OCI-LY1 (cell line): ENCODE measurements at regions not wholly inside any gene's neighbourhood (a gene's known extent, or its start where the extent isn't known, plus 50 kb on each side); places are given as distances from the start of the nearest gene placed in this dataset.

Experiments used
- H2AFZ ChIP-seq: fragments of 200-600 bp; sonication (generic), shearing (Covaris generic); 2 replicates; pipeline ENCODE4 v1.6.0; 2014; ENCODE audit warnings: antibody characterized with exemption, mild to moderate bottlenecking, low read length
- H3F3A ChIP-seq: fragments of 200-600 bp; sonication (generic), shearing (Covaris generic); 2 replicates; pipeline ENCODE4 v1.6.0; 2014; ENCODE audit warnings: mild to moderate bottlenecking, antibody characterized with exemption, low read length, moderate library complexity; ENCODE audit not compliant: insufficient read depth
- H3K27ac ChIP-seq: fragments of 200-600 bp; sonication (generic); 2 replicates; pipeline ENCODE4 v1.5.1; 2014; ENCODE audit warnings: low read length, mixed run types, mild to moderate bottlenecking, low read depth; ENCODE audit not compliant: poor library complexity, severe bottlenecking
- H3K27me3 ChIP-seq: fragments of 200-600 bp; sonication (generic); 2 replicates; pipeline ENCODE4 v1.6.0; 2014; ENCODE audit warnings: antibody characterized with exemption, mild to moderate bottlenecking, low read length, moderate library complexity; ENCODE audit not compliant: insufficient read depth
- H3K36me3 ChIP-seq: fragments of 200-600 bp; sonication (generic); 2 replicates; pipeline ENCODE4 v1.6.1; 2014; ENCODE audit warnings: mild to moderate bottlenecking, antibody characterized with exemption, low read length, moderate library complexity, mixed read lengths; ENCODE audit not compliant: insufficient read depth
- H3K4me1 ChIP-seq: fragments of 200-600 bp; sonication (generic); 2 replicates; pipeline ENCODE4 v1.5.1; 2014; ENCODE audit warnings: mild to moderate bottlenecking, low read length, moderate library complexity; ENCODE audit not compliant: insufficient read depth, severe bottlenecking
- H3K4me2 ChIP-seq: fragments of 200-600 bp; sonication (generic), shearing (Covaris generic); 2 replicates; pipeline ENCODE4 v1.6.1; 2014; ENCODE audit warnings: low read length
- H3K4me3 ChIP-seq: fragments of 200-600 bp; sonication (generic); 2 replicates; pipeline ENCODE4 v1.5.1; 2014; ENCODE audit warnings: low read length, low read depth, mild to moderate bottlenecking, mixed read lengths; ENCODE audit not compliant: poor library complexity, severe bottlenecking
- H3K79me2 ChIP-seq: fragments of 200-600 bp; shearing (Covaris generic); 2 replicates; pipeline ENCODE4 v1.6.1; 2016; ENCODE audit warnings: mixed run types, low read length, mixed read lengths; ENCODE audit not compliant: insufficient read depth
- H3K9ac ChIP-seq: fragments of 200-600 bp; sonication (generic), shearing (Covaris generic); 2 replicates; pipeline ENCODE4 v1.6.1; 2014; ENCODE audit warnings: mild to moderate bottlenecking, low read length, mixed read lengths
- H3K9me2 ChIP-seq: fragments of 200-600 bp; sonication (generic), shearing (Covaris generic); 2 replicates; pipeline ENCODE4 v1.6.1; 2014; ENCODE audit warnings: low read depth, mild to moderate bottlenecking, low read length, mixed read lengths
- H3K9me3 ChIP-seq: fragments of 200-600 bp; shearing (Covaris generic); 2 replicates; pipeline ENCODE4 v1.6.1; 2014; ENCODE audit warnings: low read length, mixed read lengths
- H4K20me1 ChIP-seq: fragments of 200-600 bp; sonication (generic), shearing (Covaris generic); 2 replicates; pipeline ENCODE4 v1.6.0; 2016; ENCODE audit warnings: mild to moderate bottlenecking, low read length; ENCODE audit not compliant: insufficient read depth
- EZH2 ChIP-seq: fragments of 200-600 bp; sonication (generic), shearing (Covaris generic); IDR thresholded peaks from 2 replicates; pipeline ENCODE4 v1.8.0; 2017; ENCODE audit warnings: borderline replicate concordance, mixed run types, mild to moderate bottlenecking, antibody characterized with exemption, low read length, moderate library complexity, mixed read lengths
- TF ChIP-seq, protein P1 (sequence below): fragments of 200-600 bp; sonication (generic), shearing (Covaris generic); IDR thresholded peaks from 2 replicates; pipeline ENCODE4 v1.5.1; 2017; ENCODE audit warnings: mild to moderate bottlenecking, antibody characterized with exemption, low read length, moderate library complexity, mixed read lengths

DNA sequence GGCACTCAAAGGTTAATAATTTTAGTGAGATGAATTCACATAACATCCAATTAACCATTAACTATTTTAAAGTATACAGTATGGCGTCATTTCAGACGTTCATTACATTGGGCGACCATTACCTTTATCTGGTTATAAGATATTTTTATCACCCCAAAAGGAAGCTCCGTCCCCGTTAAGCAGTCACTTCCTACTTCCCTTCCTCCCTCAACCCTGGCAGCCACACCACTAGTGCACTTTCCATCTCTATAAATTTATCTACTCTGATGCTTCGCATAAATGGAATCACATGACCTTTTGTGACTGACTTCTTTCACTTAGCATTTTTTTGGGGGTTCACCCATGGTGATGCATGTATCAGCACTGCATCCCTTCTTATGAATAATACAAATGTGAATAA, 168.3 kb upstream of the PUM3 start:
- TF ChIP-seq EZH2, result no peak
- TF ChIP-seq, protein P1, sequence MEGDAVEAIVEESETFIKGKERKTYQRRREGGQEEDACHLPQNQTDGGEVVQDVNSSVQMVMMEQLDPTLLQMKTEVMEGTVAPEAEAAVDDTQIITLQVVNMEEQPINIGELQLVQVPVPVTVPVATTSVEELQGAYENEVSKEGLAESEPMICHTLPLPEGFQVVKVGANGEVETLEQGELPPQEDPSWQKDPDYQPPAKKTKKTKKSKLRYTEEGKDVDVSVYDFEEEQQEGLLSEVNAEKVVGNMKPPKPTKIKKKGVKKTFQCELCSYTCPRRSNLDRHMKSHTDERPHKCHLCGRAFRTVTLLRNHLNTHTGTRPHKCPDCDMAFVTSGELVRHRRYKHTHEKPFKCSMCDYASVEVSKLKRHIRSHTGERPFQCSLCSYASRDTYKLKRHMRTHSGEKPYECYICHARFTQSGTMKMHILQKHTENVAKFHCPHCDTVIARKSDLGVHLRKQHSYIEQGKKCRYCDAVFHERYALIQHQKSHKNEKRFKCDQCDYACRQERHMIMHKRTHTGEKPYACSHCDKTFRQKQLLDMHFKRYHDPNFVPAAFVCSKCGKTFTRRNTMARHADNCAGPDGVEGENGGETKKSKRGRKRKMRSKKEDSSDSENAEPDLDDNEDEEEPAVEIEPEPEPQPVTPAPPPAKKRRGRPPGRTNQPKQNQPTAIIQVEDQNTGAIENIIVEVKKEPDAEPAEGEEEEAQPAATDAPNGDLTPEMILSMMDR, result no peak
- no peak overlapping the region for H3K9ac ChIP-seq
- no peak overlapping the region for H3K4me3 ChIP-seq
- H3K9me3 ChIP-seq, result no peaks in the 10 kb centered on the region
- H3K9me2 ChIP-seq, result no peaks in the 10 kb centered on the region
- no peak overlapping the region for H3K4me2 ChIP-seq
- H4K20me1 ChIP-seq, result no peaks in the 10 kb centered on the region
- no peaks in the 10 kb centered on the region for H3K36me3 ChIP-seq
- H3K79me2 ChIP-seq, result no peaks in the 10 kb centered on the region
- H3K4me1 ChIP-seq, result no peaks in the 10 kb centered on the region
- no peaks in the 10 kb centered on the region for H3F3A ChIP-seq
- H3K27ac ChIP-seq, result no peak overlapping the region
- H2AFZ ChIP-seq, result no peak overlapping the region
- no peaks in the 10 kb centered on the region for H3K27me3 ChIP-seq

DNA sequence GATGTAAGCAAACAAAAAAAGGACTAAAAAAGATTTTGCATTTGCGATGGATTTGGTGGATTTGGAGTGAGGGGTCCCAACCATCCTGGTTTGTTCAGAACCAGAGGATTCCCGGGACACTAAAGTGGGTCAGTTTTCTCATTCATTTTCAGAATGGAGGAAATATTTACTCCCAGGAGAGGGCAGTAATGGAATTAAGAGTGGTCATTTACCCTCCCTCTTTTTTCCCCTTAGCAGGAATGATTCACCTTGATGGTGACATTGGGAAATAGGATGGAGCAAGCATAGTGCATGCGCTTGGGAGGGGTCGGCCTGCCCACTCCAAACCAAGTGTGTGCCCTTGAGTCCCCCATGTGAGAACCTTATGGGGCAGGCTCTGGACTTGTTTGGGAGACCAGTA, 164.2 kb upstream of the PUM3 start:
- no peak overlapping the region for H2AFZ ChIP-seq
- H3K4me2 ChIP-seq, result no peak overlapping the region
- no peak overlapping the region for H3K27ac ChIP-seq
- H3K9me2 ChIP-seq, result no peaks in the 10 kb centered on the region
- no peak for TF ChIP-seq EZH2
- TF ChIP-seq, protein P1, result no peak
- no peaks in the 10 kb centered on the region for H3K4me1 ChIP-seq
- H3K27me3 ChIP-seq, result no peaks in the 10 kb centered on the region
- H3K4me3 ChIP-seq, result no peak overlapping the region
- H3K9me3 ChIP-seq, result no peaks in the 10 kb centered on the region
- H3K36me3 ChIP-seq, result no peaks in the 10 kb centered on the region
- H3F3A ChIP-seq, result no peaks in the 10 kb centered on the region
- H3K79me2 ChIP-seq, result no peaks in the 10 kb centered on the region
- no peak overlapping the region for H3K9ac ChIP-seq
- H4K20me1 ChIP-seq, result no peaks in the 10 kb centered on the region

DNA sequence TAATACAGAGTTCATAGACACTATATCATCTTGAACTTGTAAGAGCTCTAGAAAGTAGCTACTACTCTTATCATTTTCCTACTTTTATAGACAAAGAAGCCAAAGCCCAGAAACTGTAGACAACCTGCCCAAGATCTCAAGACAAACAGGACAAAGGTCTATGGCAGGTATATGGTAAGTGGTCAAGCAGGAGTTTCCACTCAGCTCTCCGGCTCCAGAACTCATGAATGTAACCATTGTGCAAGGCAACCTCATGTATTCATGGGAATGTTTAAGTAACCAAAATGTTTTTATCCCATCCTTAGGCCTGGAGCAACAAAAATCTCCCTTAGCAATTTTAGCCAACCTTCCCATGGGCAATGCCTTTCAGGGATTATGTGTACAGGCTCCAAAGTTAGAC, 163.4 kb upstream of the PUM3 start:
- no peaks in the 10 kb centered on the region for H3K27me3 ChIP-seq
- H4K20me1 ChIP-seq, result no peaks in the 10 kb centered on the region
- no peaks in the 10 kb centered on the region for H3K4me1 ChIP-seq
- no peaks in the 10 kb centered on the region for H3K9me3 ChIP-seq
- no peak overlapping the region for H3K4me3 ChIP-seq
- H2AFZ ChIP-seq, result no peak overlapping the region
- no peaks in the 10 kb centered on the region for H3K79me2 ChIP-seq
- H3K9ac ChIP-seq, result no peak overlapping the region
- H3K27ac ChIP-seq, result no peak overlapping the region
- no peaks in the 10 kb centered on the region for H3K9me2 ChIP-seq
- TF ChIP-seq, protein P1, result no peak
- no peak for TF ChIP-seq EZH2
- no peaks in the 10 kb centered on the region for H3K36me3 ChIP-seq
- H3K4me2 ChIP-seq, result no peak overlapping the region
- H3F3A ChIP-seq, result no peaks in the 10 kb centered on the region
